Body of pancreas (tissue), 4 donors: ENCODE measurements at regions not wholly inside any gene's neighbourhood (a gene's known extent, or its start where the extent isn't known, plus 50 kb on each side); places are given as distances from the start of the nearest gene placed in this dataset.
"Not testable (repeated sequence)": the region's sequence is repeated elsewhere in the genome, so short reads cannot be mapped to it uniquely, and the experiment has no call there.

ENCODE experiments used
- ATAC-seq: fragments of 150-250 bp; one replicate; pipeline ENCODE4 v1.9.1; 2016
- DNase-seq, 4 donors: peaks; one replicate each; pipeline ENCODE4 v3.0.0-alpha.2; 2019
- H3K27ac ChIP-seq, 4 donors: fragments of 200-600 bp; sonication (generic); 1 replicate in 3 of 4; 2 replicates in 1 of 4; pipeline versions ENCODE4 v1.5.1 to v1.6.1; 2016 to 2019; ENCODE audit warnings: mild to moderate bottlenecking in 1 of 4, mixed read lengths in 1 of 4, moderate library complexity in 1 of 4
- H3K27me3 ChIP-seq, 2 donors: fragments of 200-600 bp; sonication (generic); one replicate each; pipeline ENCODE4 v1.6.0; 2016; ENCODE audit warnings: mild to moderate bottlenecking in 1 of 2
- H3K36me3 ChIP-seq, 2 donors: fragments of 200-600 bp; sonication (generic); replicated peaks in 1 of 2; 2 replicates each; pipeline ENCODE4 v1.5.1; 2016; ENCODE audit warnings: low read depth in 2 of 2; ENCODE audit not compliant: insufficient read depth in 1 of 2
- H3K4me1 ChIP-seq: fragments of 200-600 bp; sonication (generic); one replicate; pipeline ENCODE4 v1.6.0; 2016
- H3K4me3 ChIP-seq, 2 donors: fragments of 200-600 bp; sonication (generic); 1 replicate in 1 of 2; 2 replicates in 1 of 2; pipeline ENCODE4 v1.5.1; 2016 to 2019
- H3K9me3 ChIP-seq, 3 donors: fragments of 200-600 bp; sonication (generic); 1 replicate in 2 of 3; 2 replicates in 1 of 3; pipeline ENCODE4 v1.5.1; 2016
- POLR2A ChIP-seq, 3 donors: fragments of 450-650 bp; IDR thresholded peaks; one replicate each; pipeline ENCODE4 v1.6.1; 2016; ENCODE audit warnings: antibody characterized with exemption in 3 of 3, mild to moderate bottlenecking in 2 of 3
- WGBS, 2 donors: methylation state at CpG; one replicate each; pipeline ENCODE4 v1.1.5; 2017; 5-methylcytosine and 5-hydroxymethylcytosine counted together
- intact Hi-C: fragments of 100-400 bp; cut with DNase I; formaldehyde crosslinking; loops from one replicate; pipeline ENCODE4 v1.15.1; 2023
- TF ChIP-seq, protein P1 (sequence below), 7 experiments: fragments of 450-650 bp in 4 of 7; fragments of 200-600 bp in 3 of 7; sonication (generic) in 3 of 7; IDR thresholded peaks; one replicate each; pipeline ENCODE4 v1.5.1; 2016 to 2019; ENCODE audit warnings: antibody characterized with exemption in 7 of 7

- no peaks in the 10 kb centered on the region for H3K36me3 ChIP-seq
- H3K27ac ChIP-seq, result no peak overlapping the region
- 67 to 74% methylated on average over 4 of the region's 4 CpGs for WGBS, 2 donors
- intact Hi-C loops, result no loop called here
- TF ChIP-seq POLR2A (IDR thresholded peaks at IDR 0.05), result no peak
- TF ChIP-seq, protein P1, sequence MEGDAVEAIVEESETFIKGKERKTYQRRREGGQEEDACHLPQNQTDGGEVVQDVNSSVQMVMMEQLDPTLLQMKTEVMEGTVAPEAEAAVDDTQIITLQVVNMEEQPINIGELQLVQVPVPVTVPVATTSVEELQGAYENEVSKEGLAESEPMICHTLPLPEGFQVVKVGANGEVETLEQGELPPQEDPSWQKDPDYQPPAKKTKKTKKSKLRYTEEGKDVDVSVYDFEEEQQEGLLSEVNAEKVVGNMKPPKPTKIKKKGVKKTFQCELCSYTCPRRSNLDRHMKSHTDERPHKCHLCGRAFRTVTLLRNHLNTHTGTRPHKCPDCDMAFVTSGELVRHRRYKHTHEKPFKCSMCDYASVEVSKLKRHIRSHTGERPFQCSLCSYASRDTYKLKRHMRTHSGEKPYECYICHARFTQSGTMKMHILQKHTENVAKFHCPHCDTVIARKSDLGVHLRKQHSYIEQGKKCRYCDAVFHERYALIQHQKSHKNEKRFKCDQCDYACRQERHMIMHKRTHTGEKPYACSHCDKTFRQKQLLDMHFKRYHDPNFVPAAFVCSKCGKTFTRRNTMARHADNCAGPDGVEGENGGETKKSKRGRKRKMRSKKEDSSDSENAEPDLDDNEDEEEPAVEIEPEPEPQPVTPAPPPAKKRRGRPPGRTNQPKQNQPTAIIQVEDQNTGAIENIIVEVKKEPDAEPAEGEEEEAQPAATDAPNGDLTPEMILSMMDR (IDR thresholded peaks at IDR 0.05), result no peak
- no peaks in the 10 kb centered on the region for H3K27me3 ChIP-seq
- no peak for DNase-seq
- peaks cover 10% of the 10 kb centered on the region for H3K4me1 ChIP-seq
- H3K4me3 ChIP-seq, result no peak overlapping the region
- no peak for ATAC-seq
- no peaks in the 10 kb centered on the region for H3K9me3 ChIP-seq
Observed at GRCh38 chr10:46104071-46104585, 58.1 kb upstream of the MSMB start.

DNA sequence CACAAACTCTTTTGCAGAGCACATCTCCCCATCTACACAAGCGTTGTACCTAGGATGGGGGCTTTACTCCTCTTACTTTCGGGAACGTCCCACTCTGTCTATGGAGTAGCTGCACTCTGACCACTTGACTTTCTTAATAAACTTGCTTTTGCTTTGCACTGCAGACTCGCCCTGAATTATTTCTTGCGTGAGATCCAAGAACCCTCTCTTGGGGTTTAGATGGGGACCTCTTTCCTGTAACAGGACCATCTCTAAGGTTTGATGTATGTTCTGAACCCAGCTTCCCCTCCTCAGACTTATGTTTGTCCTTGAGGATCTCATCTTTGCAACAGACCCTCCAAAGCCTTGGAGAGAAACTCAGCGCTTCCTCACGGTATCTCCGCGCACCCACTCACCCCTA lies 59.3 kb upstream of the MSMB start:
- H3K36me3 ChIP-seq, intact Hi-C loops, H3K27ac ChIP-seq, DNase-seq, H3K4me3 ChIP-seq, H3K27me3 ChIP-seq, H3K4me1 ChIP-seq, H3K9me3 ChIP-seq, ATAC-seq: not testable (repeated sequence)
- 53 to 56% methylated on average over 9 of the region's 9 CpGs for WGBS, 2 donors

- ATAC-seq, H3K27me3 ChIP-seq, H3K36me3 ChIP-seq, intact Hi-C loops, H3K27ac ChIP-seq, H3K9me3 ChIP-seq, DNase-seq, H3K4me1 ChIP-seq: not testable (repeated sequence)
- peak overlapping the region; percentile 41 for H3K4me3 ChIP-seq
- 3% methylated on average over 16 to 20 of the region's 32 CpGs for WGBS, 2 donors
Observed at GRCh38 chr10:46105856-46106409, 59.9 kb upstream of the MSMB start.

- H3K9me3 ChIP-seq, result no peaks in the 10 kb centered on the region
- 3 to 7% methylated on average over 32 to 52 of the region's 55 CpGs for WGBS, 2 donors
- H3K36me3 ChIP-seq, result no peaks in the 10 kb centered on the region
- H3K4me1 ChIP-seq, result peaks cover 10% of the 10 kb centered on the region
- no peak overlapping the region for H3K27ac ChIP-seq
- DNase-seq (peak; percentile 42 to 72 (median 54)), ATAC-seq (peak; percentile 94)
- TF ChIP-seq, protein P1 (IDR thresholded peaks at IDR 0.05), result peak in 4 of 7 experiments; percentile 29 to 49 (median 38)
- no peak for TF ChIP-seq POLR2A (IDR thresholded peaks at IDR 0.05)
- no peaks in the 10 kb centered on the region for H3K27me3 ChIP-seq
- intact Hi-C loops, result no loop called here
- H3K4me3 ChIP-seq, result peak overlapping the region; percentile 41
Observed at GRCh38 chr10:46106410-46107255, 60.6 kb upstream of the MSMB start.

- H3K4me1 ChIP-seq, DNase-seq, H3K27ac ChIP-seq, ATAC-seq, H3K4me3 ChIP-seq, H3K27me3 ChIP-seq, H3K36me3 ChIP-seq, H3K9me3 ChIP-seq, intact Hi-C loops: not testable (repeated sequence)
- WGBS, 2 donors, result 59 to 80% methylated on average over 4 to 5 of the region's 5 CpGs
Observed at GRCh38 chr10:46108158-46108499, 62.1 kb upstream of the MSMB start.

DNA sequence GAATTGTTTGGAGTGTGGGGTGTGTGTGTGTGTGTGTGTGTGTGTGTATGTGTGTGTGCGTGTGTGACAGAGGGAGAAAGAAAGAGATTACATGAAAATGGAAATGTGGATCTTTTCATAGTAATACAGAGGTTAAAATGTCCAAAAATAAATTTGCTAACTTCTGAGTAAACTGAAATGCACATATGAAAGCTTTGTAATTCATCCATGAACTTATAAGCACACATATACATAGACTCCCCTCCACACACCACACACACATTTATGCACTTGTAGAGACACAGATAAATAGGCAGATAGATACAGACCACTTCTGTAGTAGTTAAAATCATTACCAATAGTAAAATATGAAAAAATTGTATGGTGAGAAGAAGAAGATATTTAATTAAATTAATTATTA lies 108.2 kb upstream of the MSMB start:
- no CpG with 5 or more reads among the region's 1 CpG for WGBS, 2 donors
- H3K36me3 ChIP-seq, DNase-seq, H3K4me3 ChIP-seq, H3K9me3 ChIP-seq, ATAC-seq, H3K4me1 ChIP-seq, H3K27me3 ChIP-seq, intact Hi-C loops, H3K27ac ChIP-seq: not testable (repeated sequence)

DNA sequence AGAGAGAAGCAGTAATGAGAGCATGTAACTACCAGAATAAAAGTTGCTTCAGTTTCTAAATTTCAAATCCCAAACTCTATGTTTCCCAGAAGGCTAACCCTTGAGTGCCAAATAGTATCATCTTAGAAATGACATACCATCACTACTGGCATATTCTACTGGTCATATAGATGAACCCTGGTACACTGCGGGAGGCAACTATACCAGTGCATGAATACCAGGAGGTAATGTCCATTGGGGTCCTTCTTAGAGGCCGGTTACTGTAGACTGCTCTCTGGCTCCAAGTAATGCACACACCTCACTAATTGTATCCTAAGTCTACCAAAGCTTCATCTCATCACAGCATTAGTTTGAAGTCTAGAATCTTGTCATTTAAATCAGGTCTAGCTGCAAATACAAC lies 108.6 kb upstream of the MSMB start:
- 86 to 88% methylated on average over 2 of the region's 2 CpGs for WGBS, 2 donors
- H3K36me3 ChIP-seq, H3K27me3 ChIP-seq, ATAC-seq, DNase-seq, H3K4me1 ChIP-seq, H3K9me3 ChIP-seq, intact Hi-C loops, H3K27ac ChIP-seq, H3K4me3 ChIP-seq: not testable (repeated sequence)

GRCh38 chr10:46156866-46157265 lies 110.8 kb upstream of the MSMB start:
- H3K4me1 ChIP-seq, H3K9me3 ChIP-seq, DNase-seq, H3K36me3 ChIP-seq, ATAC-seq, H3K27me3 ChIP-seq, H3K4me3 ChIP-seq, intact Hi-C loops, H3K27ac ChIP-seq: not testable (repeated sequence)
